Immature natural killer cell (primary cell): ENCODE measurements at regions not wholly inside any gene's neighbourhood (a gene's known extent, or its start where the extent isn't known, plus 50 kb on each side); places are given as distances from the start of the nearest gene placed in this dataset.

Experiments
- DNase-seq, 3 donors: peaks; one replicate each; pipeline ENCODE4 v3.0.0; 2022; ENCODE audit warnings: mixed read lengths in 1 of 3
- H3K27ac Mint-ChIP-seq, 6 donors: one replicate each; pipeline ENCODE4 v1.8.0; 2020; ENCODE audit warnings: mixed read lengths in 6 of 6, mild to moderate bottlenecking in 5 of 6, inconsistent platforms in 4 of 6, moderate library complexity in 3 of 6
- H3K27me3 Mint-ChIP-seq, 3 donors: one replicate each; pipeline ENCODE4 v1.8.0; 2020 to 2021; ENCODE audit warnings: low read depth in 3 of 3, mild to moderate bottlenecking in 3 of 3, mixed read lengths in 3 of 3, moderate library complexity in 3 of 3, inconsistent platforms in 1 of 3
- H3K36me3 Mint-ChIP-seq, 3 donors: one replicate each; pipeline ENCODE4 v1.8.0; 2020; ENCODE audit warnings: mixed read lengths in 3 of 3, inconsistent platforms in 2 of 3, mild to moderate bottlenecking in 2 of 3
- H3K4me1 Mint-ChIP-seq, 2 donors: one replicate each; pipeline ENCODE4 v1.8.0; 2020; ENCODE audit warnings: inconsistent platforms in 2 of 2, mild to moderate bottlenecking in 2 of 2, mixed read lengths in 2 of 2, moderate library complexity in 1 of 2
- H3K4me3 Mint-ChIP-seq, 5 donors: one replicate each; pipeline ENCODE4 v1.8.0; 2020; ENCODE audit warnings: mild to moderate bottlenecking in 5 of 5, mixed read lengths in 5 of 5, inconsistent platforms in 3 of 5, moderate library complexity in 3 of 5
- H3K9me3 Mint-ChIP-seq, 6 donors: one replicate each; pipeline ENCODE4 v1.8.0; 2020; ENCODE audit warnings: mild to moderate bottlenecking in 6 of 6, mixed read lengths in 6 of 6, inconsistent platforms in 4 of 6, moderate library complexity in 3 of 6

GRCh38 chr15:60217161-60217560 is 180.6 kb downstream of the ANXA2 start:
- Mint-ChIP-seq H3K4me3 (no peak overlapping the region), H3K36me3 (no peaks in the 10 kb centered on the region), H3K27ac (no peak overlapping the region), H3K9me3 (peaks cover 0 to 2% (median 0%) of the 10 kb centered on the region in 6 donors), H3K27me3 (peaks cover 0 to 9% (median 7%) of the 10 kb centered on the region in 3 donors), H3K4me1 (no peaks in the 10 kb centered on the region)
- DNase-seq: no peak

GRCh38 chr15:60218256-60218655 is 179.5 kb downstream of the ANXA2 start:
- H3K36me3 Mint-ChIP-seq: no peaks in the 10 kb centered on the region
- no peak for DNase-seq
- H3K27me3 Mint-ChIP-seq: peaks cover 0 to 7% (median 6%) of the 10 kb centered on the region in 3 donors
- no peak overlapping the region for H3K4me3 Mint-ChIP-seq
- H3K9me3 Mint-ChIP-seq: peaks cover 0 to 2% (median 0%) of the 10 kb centered on the region in 6 donors
- H3K4me1 Mint-ChIP-seq: no peaks in the 10 kb centered on the region
- no peak overlapping the region for H3K27ac Mint-ChIP-seq

GRCh38 chr15:60219866-60220265 is 177.9 kb downstream of the ANXA2 start:
- Mint-ChIP-seq H3K4me1 (no peaks in the 10 kb centered on the region), H3K27me3 (peaks cover 0 to 7% (median 3%) of the 10 kb centered on the region in 3 donors), H3K4me3 (no peak overlapping the region), H3K27ac (no peak overlapping the region), H3K9me3 (peaks cover 0 to 2% (median 0%) of the 10 kb centered on the region in 6 donors), H3K36me3 (no peaks in the 10 kb centered on the region)
- no peak for DNase-seq

GRCh38 chr15:60221356-60221755 is 176.4 kb downstream of the ANXA2 start:
- H3K4me3 Mint-ChIP-seq: no peak overlapping the region
- peaks cover 2 to 5% (median 2%) of the 10 kb centered on the region in 3 donors for H3K27me3 Mint-ChIP-seq
- no peaks in the 10 kb centered on the region for H3K36me3 Mint-ChIP-seq
- peaks cover 0 to 2% (median 0%) of the 10 kb centered on the region in 6 donors for H3K9me3 Mint-ChIP-seq
- H3K27ac Mint-ChIP-seq: no peak overlapping the region
- H3K4me1 Mint-ChIP-seq: no peaks in the 10 kb centered on the region
- DNase-seq: no peak

GRCh38 chr15:60222404-60222803 is 175.4 kb downstream of the ANXA2 start:
- H3K4me3 Mint-ChIP-seq: no peak overlapping the region
- H3K4me1 Mint-ChIP-seq: no peaks in the 10 kb centered on the region
- H3K36me3 Mint-ChIP-seq: no peaks in the 10 kb centered on the region
- H3K27ac Mint-ChIP-seq: no peak overlapping the region
- DNase-seq: no peak
- H3K27me3 Mint-ChIP-seq: peaks cover 2 to 10% (median 2%) of the 10 kb centered on the region in 3 donors
- peaks cover 0 to 2% (median 0%) of the 10 kb centered on the region in 6 donors for H3K9me3 Mint-ChIP-seq

- DNase-seq: no peak
- Mint-ChIP-seq H3K9me3 (peaks cover 0 to 2% (median 0%) of the 10 kb centered on the region in 6 donors), H3K4me3 (no peak overlapping the region), H3K36me3 (no peaks in the 10 kb centered on the region), H3K27ac (no peak overlapping the region), H3K4me1 (no peaks in the 10 kb centered on the region), H3K27me3 (peaks cover 2 to 10% (median 2%) of the 10 kb centered on the region in 3 donors)
These were observed 174.6 kb downstream of the ANXA2 start for GRCh38 chr15:60223176-60223575.

GRCh38 chr15:60226924-60227323 is 170.9 kb downstream of the ANXA2 start:
- Mint-ChIP-seq H3K9me3 (no peaks in the 10 kb centered on the region), H3K27ac (no peak overlapping the region), H3K4me3 (no peak overlapping the region), H3K4me1 (no peaks in the 10 kb centered on the region), H3K27me3 (peaks cover 3 to 16% (median 5%) of the 10 kb centered on the region in 3 donors), H3K36me3 (no peaks in the 10 kb centered on the region)
- no peak for DNase-seq

- Mint-ChIP-seq H3K9me3 (no peaks in the 10 kb centered on the region), H3K36me3 (no peaks in the 10 kb centered on the region), H3K4me3 (no peak overlapping the region), H3K27me3 (peaks cover 3 to 16% (median 5%) of the 10 kb centered on the region in 3 donors), H3K4me1 (no peaks in the 10 kb centered on the region), H3K27ac (no peak overlapping the region)
- DNase-seq: no peak
These were observed 169.7 kb downstream of the ANXA2 start for GRCh38 chr15:60228101-60228500.

GRCh38 chr15:60228619-60229018 is 169.2 kb downstream of the ANXA2 start:
- Mint-ChIP-seq H3K36me3 (no peaks in the 10 kb centered on the region), H3K4me3 (no peak overlapping the region), H3K27ac (no peak overlapping the region), H3K27me3 (peaks cover 3 to 16% (median 5%) of the 10 kb centered on the region in 3 donors), H3K4me1 (no peaks in the 10 kb centered on the region), H3K9me3 (no peaks in the 10 kb centered on the region)
- DNase-seq: no peak

GRCh38 chr15:60235951-60236710 is 161.7 kb downstream of the ANXA2 start:
- DNase-seq: no peak
- H3K4me1 Mint-ChIP-seq: no peaks in the 10 kb centered on the region
- H3K27me3 Mint-ChIP-seq: peaks cover 3 to 13% (median 5%) of the 10 kb centered on the region in 3 donors
- H3K27ac Mint-ChIP-seq: no peak overlapping the region
- no peak overlapping the region for H3K4me3 Mint-ChIP-seq
- no peaks in the 10 kb centered on the region for H3K9me3 Mint-ChIP-seq
- no peaks in the 10 kb centered on the region for H3K36me3 Mint-ChIP-seq

- no peak overlapping the region for H3K27ac Mint-ChIP-seq
- no peaks in the 10 kb centered on the region for H3K9me3 Mint-ChIP-seq
- no peak for DNase-seq
- H3K4me1 Mint-ChIP-seq: no peaks in the 10 kb centered on the region
- H3K36me3 Mint-ChIP-seq: no peaks in the 10 kb centered on the region
- no peak overlapping the region for H3K4me3 Mint-ChIP-seq
- peaks cover 3 to 15% (median 5%) of the 10 kb centered on the region in 3 donors for H3K27me3 Mint-ChIP-seq
These were observed 160.3 kb downstream of the ANXA2 start for GRCh38 chr15:60237446-60237845.

GRCh38 chr15:60243769-60244168 is 154.0 kb downstream of the ANXA2 start:
- DNase-seq: no peak
- H3K27ac Mint-ChIP-seq: no peak overlapping the region
- no peaks in the 10 kb centered on the region for H3K4me1 Mint-ChIP-seq
- no peak overlapping the region for H3K4me3 Mint-ChIP-seq
- H3K9me3 Mint-ChIP-seq: no peaks in the 10 kb centered on the region
- peaks cover 2 to 14% (median 5%) of the 10 kb centered on the region in 3 donors for H3K27me3 Mint-ChIP-seq
- H3K36me3 Mint-ChIP-seq: no peaks in the 10 kb centered on the region

- Mint-ChIP-seq H3K27me3 (peaks cover 2 to 16% (median 6%) of the 10 kb centered on the region in 3 donors), H3K36me3 (no peaks in the 10 kb centered on the region), H3K27ac (no peak overlapping the region), H3K4me1 (no peaks in the 10 kb centered on the region), H3K9me3 (no peaks in the 10 kb centered on the region), H3K4me3 (no peak overlapping the region)
- DNase-seq: no peak
These were observed 153.0 kb downstream of the ANXA2 start for GRCh38 chr15:60244813-60245212.

GRCh38 chr15:60250316-60250715 is 147.5 kb downstream of the ANXA2 start:
- Mint-ChIP-seq H3K4me3 (no peak overlapping the region), H3K9me3 (no peaks in the 10 kb centered on the region), H3K36me3 (no peaks in the 10 kb centered on the region)

More at GRCh38 chr15:60250316-60250715, 147.5 kb downstream of the ANXA2 start:
- H3K27ac Mint-ChIP-seq: no peak overlapping the region
- no peaks in the 10 kb centered on the region for H3K4me1 Mint-ChIP-seq
- no peak for DNase-seq
- H3K27me3 Mint-ChIP-seq: peaks cover 0 to 12% (median 2%) of the 10 kb centered on the region in 3 donors
